RWPE2 (cell line): ENCODE measurements at regions not wholly inside any gene's neighbourhood (a gene's known extent, or its start where the extent isn't known, plus 50 kb on each side); places are given as distances from the start of the nearest gene placed in this dataset.

Experiments
- ATAC-seq: fragments of 200-7000 bp; cut with Tn5 transposase; 3 replicates; pipeline ENCODE4 v1.9.1; 2021; ENCODE audit warnings: low read depth
- DNase-seq: peaks from one replicate; pipeline ENCODE4 v3.0.0-alpha.2; 2020; ENCODE audit warnings: low spot score
- H3K27ac ChIP-seq: fragments of 450-650 bp; 2 replicates; pipeline ENCODE4 v1.5.1; 2017; ENCODE audit warnings: mild to moderate bottlenecking; ENCODE audit not compliant: poor library complexity, severe bottlenecking
- H3K27me3 ChIP-seq: fragments of 250-450 bp; sonication (Bioruptor Pico); 2 replicates; pipeline ENCODE4 v1.5.1; 2021; ENCODE audit warnings: mild to moderate bottlenecking, moderate library complexity; ENCODE audit not compliant: insufficient read depth, poor library complexity, severe bottlenecking
- H3K36me3 ChIP-seq: fragments of 250-450 bp; sonication (Bioruptor Pico); 2 replicates; pipeline ENCODE4 v1.5.1; 2020; ENCODE audit warnings: low read depth, mild to moderate bottlenecking, moderate library complexity
- H3K4me1 ChIP-seq: fragments of 250-450 bp; sonication (Bioruptor Pico); 2 replicates; pipeline ENCODE4 v1.5.1; 2021; ENCODE audit warnings: mild to moderate bottlenecking, moderate library complexity; ENCODE audit not compliant: insufficient read depth, poor library complexity, severe bottlenecking
- H3K4me3 ChIP-seq: fragments of 250-450 bp; sonication (Bioruptor Pico); 2 replicates; pipeline ENCODE4 v1.5.1; 2021; ENCODE audit warnings: mild to moderate bottlenecking, moderate library complexity; ENCODE audit not compliant: severe bottlenecking
- H3K9me3 ChIP-seq: fragments of 250-450 bp; sonication (Bioruptor Pico); 2 replicates; pipeline ENCODE4 v1.5.1; 2021; ENCODE audit warnings: mild to moderate bottlenecking, moderate library complexity; ENCODE audit not compliant: severe bottlenecking
- CTCF ChIP-seq: fragments of 450-650 bp; IDR thresholded peaks from one replicate; pipeline ENCODE4 v1.5.1; 2017; ENCODE audit warnings: mild to moderate bottlenecking, moderate library complexity; ENCODE audit not compliant: poor library complexity, severe bottlenecking

- peaks cover 6% of the 10 kb centered on the region for H3K4me1 ChIP-seq
- H3K36me3 ChIP-seq: no peaks in the 10 kb centered on the region
- no peaks in the 10 kb centered on the region for H3K9me3 ChIP-seq
- no peak overlapping the region for H3K4me3 ChIP-seq
- no peak for TF ChIP-seq CTCF
- no peak overlapping the region for H3K27ac ChIP-seq
- ATAC-seq (no peak), DNase-seq (no peak)
- no peaks in the 10 kb centered on the region for H3K27me3 ChIP-seq
Observed at GRCh38 chr13:99624936-99625540, 123.8 kb downstream of the TM9SF2 start.

- Histone ChIP-seq H3K27me3 (no peaks in the 10 kb centered on the region), H3K4me1 (no peaks in the 10 kb centered on the region), H3K27ac (no peak overlapping the region), H3K4me3 (no peak overlapping the region), H3K36me3 (no peaks in the 10 kb centered on the region), H3K9me3 (no peaks in the 10 kb centered on the region)
- no peak for DNase-seq
- no peak for TF ChIP-seq CTCF
- no peak for ATAC-seq
Observed at GRCh38 chr13:99620806-99621205, 119.5 kb downstream of the TM9SF2 start.

- Histone ChIP-seq H3K4me1 (peaks cover 3% of the 10 kb centered on the region), H3K27ac (no peak overlapping the region), H3K4me3 (no peak overlapping the region), H3K9me3 (no peaks in the 10 kb centered on the region), H3K27me3 (no peaks in the 10 kb centered on the region), H3K36me3 (no peaks in the 10 kb centered on the region)
- no peak for TF ChIP-seq CTCF
- no peak for ATAC-seq
- DNase-seq: no peak
Observed at GRCh38 chr13:99619207-99619606, 117.9 kb downstream of the TM9SF2 start.

GRCh38 chr13:99617474-99618255 is 116.4 kb downstream of the TM9SF2 start:
- Histone ChIP-seq H3K4me3 (no peak overlapping the region), H3K9me3 (no peaks in the 10 kb centered on the region), H3K27me3 (no peaks in the 10 kb centered on the region), H3K27ac (no peak overlapping the region), H3K4me1 (peaks cover 9% of the 10 kb centered on the region), H3K36me3 (no peaks in the 10 kb centered on the region)
- no peak for ATAC-seq
- peak; percentile 31 for TF ChIP-seq CTCF
- no peak for DNase-seq

GRCh38 chr13:99614465-99614885 is 113.2 kb downstream of the TM9SF2 start:
- DNase-seq: peak; percentile 81
- peak; percentile 93 for ATAC-seq
- Histone ChIP-seq H3K36me3 (no peaks in the 10 kb centered on the region), H3K9me3 (no peaks in the 10 kb centered on the region), H3K27me3 (no peaks in the 10 kb centered on the region), H3K27ac (no peak overlapping the region), H3K4me3 (no peak overlapping the region), H3K4me1 (peaks cover 12% of the 10 kb centered on the region)
- peak; percentile 55 for TF ChIP-seq CTCF
